Neuronal stem cell (in vitro differentiated cells): ENCODE measurements at regions not wholly inside any gene's neighbourhood (a gene's known extent, or its start where the extent isn't known, plus 50 kb on each side); places are given as distances from the start of the nearest gene placed in this dataset.

Experiments used
- DNase-seq: peaks from one replicate; pipeline ENCODE4 v3.0.0-alpha.2; 2013; ENCODE audit warnings: low spot score
- H2AFZ ChIP-seq: one replicate; pipeline ENCODE4 v1.6.1; 2013; ENCODE audit warnings: mild to moderate bottlenecking, low read length, inconsistent platforms
- H2AK5ac ChIP-seq: 2 replicates; pipeline ENCODE4 v1.6.1; 2013; ENCODE audit warnings: low read depth, mild to moderate bottlenecking, inconsistent platforms, low read length, moderate library complexity, mixed read lengths
- H2BK120ac ChIP-seq: 2 replicates; pipeline ENCODE4 v1.6.1; 2013; ENCODE audit warnings: low read depth, mild to moderate bottlenecking, inconsistent platforms, low read length, moderate library complexity, mixed read lengths
- H2BK12ac ChIP-seq: one replicate; pipeline ENCODE4 v1.6.1; 2013; ENCODE audit warnings: low read length, inconsistent platforms
- H2BK15ac ChIP-seq: 2 replicates; pipeline ENCODE4 v1.6.1; 2013; ENCODE audit warnings: mild to moderate bottlenecking, low read length, inconsistent platforms, mixed read lengths
- H2BK5ac ChIP-seq: one replicate; pipeline ENCODE4 v1.6.1; 2013; ENCODE audit warnings: inconsistent platforms, mild to moderate bottlenecking, low read length, moderate library complexity
- H3K14ac ChIP-seq: one replicate; pipeline ENCODE4 v1.6.1; 2013; ENCODE audit warnings: low read length, inconsistent platforms
- H3K18ac ChIP-seq: 2 replicates; pipeline ENCODE4 v1.6.1; 2013; ENCODE audit warnings: low read length, inconsistent platforms
- H3K23ac ChIP-seq: 2 replicates; pipeline ENCODE4 v1.6.1; 2013; ENCODE audit warnings: low read depth, mild to moderate bottlenecking, mixed read lengths, low read length, inconsistent platforms; ENCODE audit not compliant: poor library complexity
- H3K27ac ChIP-seq: replicated peaks from 3 replicates; pipeline ENCODE4 v1.5.1; 2013; ENCODE audit warnings: low read length, inconsistent platforms
- H3K27me3 ChIP-seq, 3 experiments: 2 replicates each; pipeline ENCODE4 v1.6.1; 2013; ENCODE audit warnings: low read length in 3 of 3, mild to moderate bottlenecking in 2 of 3, inconsistent platforms in 1 of 3, low read depth in 1 of 3, mixed read lengths in 1 of 3, moderate library complexity in 1 of 3; ENCODE audit not compliant: control insufficient read depth in 3 of 3, insufficient read depth in 3 of 3
- H3K36me3 ChIP-seq, 2 donors: replicated peaks in 1 of 2; 2 replicates each; pipeline ENCODE4 v1.6.1; 2013; ENCODE audit warnings: low read length in 2 of 2; ENCODE audit not compliant: control insufficient read depth in 2 of 2, insufficient read depth in 2 of 2
- H3K4ac ChIP-seq: 2 replicates; pipeline ENCODE4 v1.6.1; 2013; ENCODE audit warnings: inconsistent platforms, mild to moderate bottlenecking, low read length, moderate library complexity
- H3K4me1 ChIP-seq, 2 donors: 1 replicate in 1 of 2; 2 replicates in 1 of 2; pipeline ENCODE4 v1.6.1; 2013; ENCODE audit warnings: low read length in 2 of 2, low read depth in 1 of 2; ENCODE audit not compliant: control insufficient read depth in 2 of 2, insufficient read depth in 1 of 2
- H3K4me2 ChIP-seq: one replicate; pipeline ENCODE4 v1.6.1; 2013; ENCODE audit warnings: mild to moderate bottlenecking, low read length, inconsistent platforms; ENCODE audit not compliant: insufficient read depth, poor library complexity, severe bottlenecking
- H3K4me3 ChIP-seq, 2 donors: 2 replicates each; pipeline ENCODE4 v1.5.1; 2013; ENCODE audit warnings: low read length in 2 of 2, mild to moderate bottlenecking in 2 of 2, inconsistent platforms in 1 of 2, moderate library complexity in 1 of 2
- H3K79me1 ChIP-seq: one replicate; pipeline ENCODE4 v1.6.1; 2013; ENCODE audit warnings: low read depth, mild to moderate bottlenecking, inconsistent platforms, low read length, moderate library complexity
- H3K9ac ChIP-seq: one replicate; pipeline ENCODE4 v1.6.1; 2013; ENCODE audit warnings: mild to moderate bottlenecking, low read depth, low read length, inconsistent platforms; ENCODE audit not compliant: poor library complexity
- H3K9me3 ChIP-seq, 2 donors: replicated peaks in 1 of 2; 2 replicates each; pipeline versions ENCODE3 to v1.6.1; 2013; ENCODE audit warnings: low read length in 2 of 2, mild to moderate bottlenecking in 2 of 2, inconsistent platforms in 1 of 2, low read depth in 1 of 2, mixed read lengths in 1 of 2, moderate library complexity in 1 of 2; ENCODE audit not compliant: control insufficient read depth in 2 of 2, insufficient read depth in 1 of 2
- H4K8ac ChIP-seq: one replicate; pipeline ENCODE4 v1.6.1; 2013; ENCODE audit warnings: low read depth, mild to moderate bottlenecking, inconsistent platforms, low read length, moderate library complexity
- H4K91ac ChIP-seq: one replicate; pipeline ENCODE4 v1.6.1; 2013; ENCODE audit warnings: low read length, low read depth, mild to moderate bottlenecking, inconsistent platforms; ENCODE audit not compliant: poor library complexity
- WGBS, 2 donors: extraction: QIAGEN DNeasy Blood & Tissue Kit; methylation state at CpG; one replicate each; pipeline ENCODE4 v1.1.7; 2013; ENCODE audit warnings: missing lambda C conversion rate in 2 of 2, mixed read lengths in 1 of 2; ENCODE audit not compliant: insufficient read length in 2 of 2, insufficient replicate concordance in 1 of 2; ENCODE audit errors: extremely low coverage in 2 of 2; 5-methylcytosine and 5-hydroxymethylcytosine counted together

DNA sequence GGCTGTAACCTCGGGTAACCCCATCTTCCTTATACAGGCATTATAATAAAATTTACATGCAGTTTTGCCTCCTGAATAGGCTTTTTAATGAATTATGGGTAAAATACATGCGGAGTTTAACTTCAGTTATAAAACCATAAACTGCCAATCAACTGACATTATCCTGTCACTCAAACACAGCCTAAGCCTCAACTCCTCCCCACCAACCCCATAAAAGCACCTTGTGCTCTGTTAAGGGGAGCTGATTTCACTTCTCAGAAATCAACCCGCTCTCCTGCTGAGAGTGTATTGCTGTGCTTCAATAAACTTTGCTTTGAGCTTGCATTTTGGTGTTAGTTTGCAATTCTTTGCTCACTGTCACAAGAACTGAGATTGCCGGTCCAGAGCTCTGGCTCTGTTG lies 1812.2 kb downstream of the BRINP3 start:
- H3K23ac ChIP-seq = no peak overlapping the region
- H3K27ac ChIP-seq = no peak overlapping the region
- no peak overlapping the region for H2BK12ac ChIP-seq
- no peaks in the 10 kb centered on the region for H3K79me1 ChIP-seq
- H3K4me3 ChIP-seq = no peak overlapping the region
- H2AK5ac ChIP-seq = no peak overlapping the region
- H3K4me1 ChIP-seq = no peaks in the 10 kb centered on the region
- no peak overlapping the region for H4K8ac ChIP-seq
- no peaks in the 10 kb centered on the region for H3K9me3 ChIP-seq
- H2BK120ac ChIP-seq = no peak overlapping the region
- no peak overlapping the region for H2BK5ac ChIP-seq
- no peak overlapping the region for H3K4ac ChIP-seq
- H3K9ac ChIP-seq = no peak overlapping the region
- no peak for DNase-seq
- no peak overlapping the region for H2BK15ac ChIP-seq
- H3K27me3 ChIP-seq = no peaks in the 10 kb centered on the region
- no peak overlapping the region for H3K4me2 ChIP-seq
- H3K36me3 ChIP-seq = no peaks in the 10 kb centered on the region
- no peak overlapping the region for H3K14ac ChIP-seq
- WGBS, 2 donors = no CpG with 5 or more reads among the region's 4 CpGs
- no peak overlapping the region for H4K91ac ChIP-seq
- H2AFZ ChIP-seq = no peak overlapping the region
- no peak overlapping the region for H3K18ac ChIP-seq

- no peak overlapping the region for H2BK5ac ChIP-seq
- H2BK12ac ChIP-seq = no peak overlapping the region
- H3K36me3 ChIP-seq = no peaks in the 10 kb centered on the region
- H3K14ac ChIP-seq = no peak overlapping the region
- no peak for DNase-seq
- no peak overlapping the region for H2BK120ac ChIP-seq
- H3K79me1 ChIP-seq = no peaks in the 10 kb centered on the region
- no peak overlapping the region for H4K91ac ChIP-seq
- no peak overlapping the region for H3K4me3 ChIP-seq
- no peaks in the 10 kb centered on the region for H3K4me1 ChIP-seq
- H3K27me3 ChIP-seq = no peaks in the 10 kb centered on the region
- H4K8ac ChIP-seq = no peak overlapping the region
- H3K4ac ChIP-seq = no peak overlapping the region
- no peak overlapping the region for H2BK15ac ChIP-seq
- no peak overlapping the region for H3K9ac ChIP-seq
- no peak overlapping the region for H3K4me2 ChIP-seq
- H2AFZ ChIP-seq = no peak overlapping the region
- H3K9me3 ChIP-seq = no peaks in the 10 kb centered on the region
- WGBS, 2 donors = no CpG with 5 or more reads among the region's 2 CpGs
- H3K23ac ChIP-seq = no peak overlapping the region
- H2AK5ac ChIP-seq = no peak overlapping the region
- no peak overlapping the region for H3K18ac ChIP-seq
- H3K27ac ChIP-seq = no peak overlapping the region
Observed at GRCh38 chr1:188668083-188668482, 1809.6 kb downstream of the BRINP3 start.

GRCh38 chr1:188669728-188670382 lies 1807.8 kb downstream of the BRINP3 start:
- no peak overlapping the region for H2BK5ac ChIP-seq
- H2BK120ac ChIP-seq = no peak overlapping the region
- no peak overlapping the region for H2BK15ac ChIP-seq
- no peak overlapping the region for H2BK12ac ChIP-seq
- no peak overlapping the region for H3K27ac ChIP-seq
- no peaks in the 10 kb centered on the region for H3K79me1 ChIP-seq
- no peak overlapping the region for H3K18ac ChIP-seq
- WGBS, 2 donors = 100% methylated on average over 1 of the region's 3 CpGs
- no peak overlapping the region for H3K14ac ChIP-seq
- no peak overlapping the region for H4K8ac ChIP-seq
- H3K27me3 ChIP-seq = no peaks in the 10 kb centered on the region
- no peak overlapping the region for H4K91ac ChIP-seq
- DNase-seq = no peak
- H2AFZ ChIP-seq = no peak overlapping the region
- H3K4me2 ChIP-seq = no peak overlapping the region
- no peak overlapping the region for H3K4ac ChIP-seq
- no peaks in the 10 kb centered on the region for H3K4me1 ChIP-seq
- no peak overlapping the region for H3K9ac ChIP-seq
- H2AK5ac ChIP-seq = no peak overlapping the region
- no peaks in the 10 kb centered on the region for H3K9me3 ChIP-seq
- H3K23ac ChIP-seq = no peak overlapping the region
- no peaks in the 10 kb centered on the region for H3K36me3 ChIP-seq
- no peak overlapping the region for H3K4me3 ChIP-seq

GRCh38 chr1:188670837-188671236 lies 1806.8 kb downstream of the BRINP3 start:
- no peak overlapping the region for H3K18ac ChIP-seq
- H4K8ac ChIP-seq = no peak overlapping the region
- no peak overlapping the region for H2AFZ ChIP-seq
- no peak overlapping the region for H2BK15ac ChIP-seq
- H2BK5ac ChIP-seq = no peak overlapping the region
- H2BK12ac ChIP-seq = no peak overlapping the region
- no peak overlapping the region for H3K14ac ChIP-seq
- no peak overlapping the region for H2BK120ac ChIP-seq
- WGBS, 2 donors = no CpG with 5 or more reads among the region's 2 CpGs
- no peak overlapping the region for H4K91ac ChIP-seq
- H3K23ac ChIP-seq = no peak overlapping the region
- H3K4me3 ChIP-seq = no peak overlapping the region
- H3K9me3 ChIP-seq = no peaks in the 10 kb centered on the region
- no peak overlapping the region for H2AK5ac ChIP-seq
- H3K4ac ChIP-seq = no peak overlapping the region
- no peak for DNase-seq
- no peak overlapping the region for H3K4me2 ChIP-seq
- no peak overlapping the region for H3K27ac ChIP-seq
- no peak overlapping the region for H3K9ac ChIP-seq
- no peaks in the 10 kb centered on the region for H3K27me3 ChIP-seq
- H3K79me1 ChIP-seq = no peaks in the 10 kb centered on the region
- no peaks in the 10 kb centered on the region for H3K4me1 ChIP-seq
- no peaks in the 10 kb centered on the region for H3K36me3 ChIP-seq
